Activated CD4-positive, alpha-beta T cell treated with anti-CD3 and anti-CD28 coated beads, Interleukin-10, Interleukin-2, amounts not matched to agents 100 ng/mL and 50 ng/mL, durations not matched to agents 16 hours and 8 hours (primary cell): ENCODE measurements at regions not wholly inside any gene's neighbourhood (a gene's known extent, or its start where the extent isn't known, plus 50 kb on each side); places are given as distances from the start of the nearest gene placed in this dataset.
"Not testable (repeated sequence)": the region's sequence is repeated elsewhere in the genome, so short reads cannot be mapped to it uniquely, and the experiment has no call there.

Source experiments
- DNase-seq: peaks from one replicate; pipeline ENCODE4 v3.0.0-alpha.2; 2020

DNA sequence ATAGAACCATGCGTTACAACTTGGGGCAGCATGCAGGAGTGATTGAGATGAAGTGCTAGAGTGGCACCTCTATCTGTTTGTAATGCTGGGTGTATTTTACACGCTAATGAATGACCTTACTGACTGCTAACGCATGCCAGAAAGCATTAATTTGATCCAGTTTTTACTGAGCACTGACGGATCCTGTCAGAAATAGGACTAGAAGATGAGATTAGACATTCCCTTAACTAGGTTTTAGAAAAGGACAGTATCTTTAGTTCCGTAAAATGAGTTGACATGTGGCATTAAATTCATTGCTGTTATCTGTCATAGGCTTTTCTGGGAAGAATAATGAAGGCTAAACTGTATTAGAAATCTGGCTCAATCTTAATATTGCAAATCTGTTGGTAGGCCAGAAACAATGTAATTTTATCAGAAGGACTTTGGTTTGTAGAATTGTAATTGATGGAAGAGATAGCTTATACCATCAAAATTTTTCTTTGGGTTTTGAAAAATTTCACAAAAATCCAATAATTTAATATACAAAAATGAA, 140.4 kb upstream of the WDFY3 start:
- no peak for DNase-seq

DNA sequence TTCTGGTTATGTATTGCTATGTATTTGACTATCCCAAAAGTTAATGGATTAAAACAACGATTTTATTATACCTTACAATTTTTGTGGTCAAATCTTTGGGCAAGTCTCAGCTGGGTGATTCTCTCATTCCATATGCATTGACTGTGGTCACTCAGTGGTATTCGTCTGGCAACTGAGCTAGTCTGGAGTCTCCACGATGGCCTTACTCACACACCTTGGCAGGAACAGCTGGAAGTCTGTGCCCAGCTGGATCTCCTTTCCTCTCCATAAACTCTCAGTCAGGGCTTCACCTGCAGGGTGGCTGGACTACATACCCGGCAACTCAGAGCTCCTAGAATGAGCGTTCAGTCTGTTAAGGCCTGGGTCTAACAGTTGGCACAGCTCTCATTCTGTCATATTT, 141.1 kb upstream of the WDFY3 start:
- DNase-seq: no peak

DNA sequence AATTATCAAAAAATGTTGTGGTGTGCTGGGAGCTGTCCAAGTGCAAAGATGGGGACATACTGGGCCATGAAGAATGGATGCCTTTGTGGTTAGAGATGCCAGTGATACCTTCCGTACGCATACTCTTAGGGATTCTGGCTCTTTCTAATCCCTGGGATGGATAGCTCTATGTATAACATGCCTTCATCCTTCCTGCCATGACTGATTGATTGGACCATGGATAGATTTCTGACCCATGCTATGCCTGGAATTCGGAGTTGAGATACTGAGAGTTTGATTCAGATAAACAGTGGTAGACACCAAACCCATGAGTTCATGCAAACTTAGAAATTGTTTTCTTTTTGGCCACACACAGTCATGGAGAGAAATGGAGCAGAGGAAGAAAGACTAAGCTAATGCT, 147.2 kb upstream of the WDFY3 start:
- DNase-seq: no peak

DNA sequence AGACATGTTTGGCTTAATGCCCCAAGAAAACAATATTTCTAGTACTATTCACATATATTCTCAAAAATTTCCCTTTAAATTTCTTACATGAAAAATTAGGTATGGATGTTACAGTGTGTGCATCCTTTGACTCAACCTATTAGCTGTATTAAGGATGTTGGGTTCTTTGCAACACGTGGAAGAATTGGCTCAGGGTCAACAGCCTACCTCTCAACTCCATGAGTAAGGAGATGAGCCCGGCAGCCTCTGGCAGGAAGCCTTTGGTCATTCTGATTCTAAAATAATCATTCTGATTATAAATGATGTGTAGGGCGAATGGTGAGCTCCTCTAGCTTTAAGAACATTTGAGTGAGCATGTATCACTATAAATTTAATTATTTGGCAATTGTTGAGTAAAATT, 148.0 kb upstream of the WDFY3 start:
- DNase-seq: no peak

DNA sequence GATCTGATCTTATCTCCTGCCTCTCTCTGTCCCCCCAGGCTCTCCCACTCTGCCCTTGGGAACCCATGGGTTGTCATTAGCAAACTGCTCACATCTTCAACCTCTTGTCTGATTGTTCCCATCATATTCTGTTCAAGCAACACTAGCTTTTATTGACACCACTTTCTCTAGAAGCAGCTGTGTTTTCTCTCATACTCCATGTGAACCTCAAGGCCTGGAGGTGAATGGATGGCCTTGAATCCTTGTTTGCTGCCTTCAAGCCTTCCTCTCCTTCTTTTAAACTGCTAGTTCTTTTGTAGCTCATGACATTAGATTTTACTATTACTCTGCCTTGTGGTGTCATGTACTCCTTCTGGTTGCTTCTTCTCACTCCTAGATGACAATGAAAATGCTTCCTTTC, 149.5 kb upstream of the WDFY3 start:
- DNase-seq: no peak

DNA sequence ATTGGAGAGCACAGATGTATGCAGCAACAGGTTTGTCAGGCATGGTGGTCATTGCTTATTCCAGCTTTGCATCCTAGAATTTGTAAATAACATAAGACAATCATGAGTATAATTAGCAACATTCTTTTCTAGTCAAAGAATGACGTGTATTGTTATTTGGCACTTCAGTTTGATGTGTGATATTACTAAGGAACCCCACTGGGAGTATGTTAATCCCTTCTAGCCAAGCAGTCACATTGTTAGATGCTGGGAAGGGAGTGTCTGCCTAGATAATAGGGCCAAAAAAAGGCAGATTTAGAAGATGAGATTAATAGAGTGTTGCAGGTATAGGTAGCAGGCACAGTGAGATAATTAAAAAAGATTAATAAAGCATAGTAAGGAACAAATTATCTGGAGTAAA, 159.2 kb upstream of the WDFY3 start:
- DNase-seq: no peak

DNA sequence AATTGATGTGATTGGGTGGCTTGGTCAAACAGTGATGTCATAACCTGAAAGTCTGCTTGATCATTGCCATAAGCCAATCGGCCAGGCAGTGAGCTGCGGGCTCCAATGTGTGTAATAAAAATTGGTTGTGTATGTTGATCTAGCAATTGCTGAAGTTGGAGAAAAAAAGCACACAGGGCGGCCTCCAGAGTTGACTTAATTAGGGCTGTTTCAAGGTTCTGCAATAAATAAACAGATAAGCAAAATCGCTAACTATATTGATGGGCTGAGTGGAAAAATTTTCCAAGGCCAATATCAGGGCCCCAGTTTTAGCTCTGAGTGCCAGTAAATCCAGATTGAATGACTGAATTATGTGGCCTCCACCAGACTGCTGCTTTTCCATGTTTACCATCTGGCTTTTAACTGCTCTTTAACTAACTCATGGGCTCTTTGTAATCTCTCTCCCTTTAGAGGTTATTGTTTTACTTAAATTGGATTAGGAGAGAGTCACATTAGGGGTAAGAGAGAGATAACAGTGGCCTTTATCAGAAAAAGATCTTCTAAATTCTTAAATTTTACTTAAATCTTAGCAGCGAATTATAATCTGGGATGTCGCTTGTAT, 160.6 kb upstream of the WDFY3 start:
- DNase-seq: no peak

DNA sequence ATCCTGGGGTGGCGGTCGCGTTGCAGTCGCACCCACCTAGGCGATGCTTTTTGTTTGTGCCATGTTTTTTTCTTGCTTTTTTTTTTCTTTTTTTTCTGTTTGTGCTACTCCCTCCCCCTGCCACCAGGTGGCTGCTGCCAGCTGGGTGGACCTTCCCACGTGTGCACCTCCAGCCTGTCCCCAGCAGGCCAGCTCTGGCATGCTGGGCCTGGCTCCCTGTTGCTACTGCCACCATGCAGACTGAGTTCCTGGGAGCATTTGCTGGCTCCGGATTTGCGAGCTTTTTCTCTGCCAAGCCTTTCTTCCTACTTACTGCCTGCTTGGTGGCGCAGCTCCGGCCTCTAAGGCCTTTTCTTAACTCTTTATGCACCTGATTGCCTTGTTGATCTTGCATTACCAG, 161.2 kb upstream of the WDFY3 start:
- peak; percentile 10 for DNase-seq

DNA sequence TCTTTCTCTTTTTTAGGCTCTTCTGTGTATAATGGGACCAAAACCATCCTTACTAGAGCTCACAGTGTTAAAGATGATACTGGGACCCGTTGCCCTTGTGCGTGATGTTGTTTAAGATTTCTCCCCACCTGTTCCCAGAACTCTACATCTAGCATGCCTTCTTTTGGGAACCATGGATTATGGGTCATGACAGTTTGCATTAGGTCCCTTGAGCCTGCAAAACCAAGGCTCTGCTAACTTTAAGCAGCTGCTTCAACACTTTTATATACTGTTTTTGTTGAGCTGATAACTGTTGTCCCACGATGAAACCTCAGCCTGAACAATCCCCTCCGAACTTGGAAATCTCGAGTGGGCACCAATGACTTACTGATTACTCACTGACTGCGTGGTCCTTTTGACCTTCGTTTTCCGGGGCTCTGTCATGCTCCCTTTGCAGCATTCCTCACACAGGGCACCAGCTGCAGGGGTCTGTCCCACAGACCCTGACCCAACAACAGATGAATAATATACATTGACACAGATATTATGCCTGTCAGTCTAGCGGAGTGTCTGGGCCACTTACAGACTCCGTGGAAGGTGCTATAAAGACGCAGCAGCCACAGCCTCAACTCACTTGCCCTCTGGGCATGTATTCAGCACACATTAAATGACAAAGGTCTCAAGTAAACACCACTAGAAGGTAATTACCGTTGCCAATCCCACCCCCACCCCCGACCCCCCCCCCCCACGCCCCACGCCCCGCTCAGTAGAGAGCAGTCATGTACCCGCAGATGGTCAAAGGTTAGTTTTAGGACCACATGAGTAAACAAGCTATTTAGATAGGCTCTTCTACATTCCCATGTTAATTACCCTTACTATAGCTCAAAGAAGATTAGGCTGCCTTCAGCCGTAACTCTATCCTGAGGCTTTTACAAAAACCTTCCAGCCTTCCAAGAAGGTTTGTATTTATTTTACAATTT, 162.0 kb upstream of the WDFY3 start:
- DNase-seq: no peak

DNA sequence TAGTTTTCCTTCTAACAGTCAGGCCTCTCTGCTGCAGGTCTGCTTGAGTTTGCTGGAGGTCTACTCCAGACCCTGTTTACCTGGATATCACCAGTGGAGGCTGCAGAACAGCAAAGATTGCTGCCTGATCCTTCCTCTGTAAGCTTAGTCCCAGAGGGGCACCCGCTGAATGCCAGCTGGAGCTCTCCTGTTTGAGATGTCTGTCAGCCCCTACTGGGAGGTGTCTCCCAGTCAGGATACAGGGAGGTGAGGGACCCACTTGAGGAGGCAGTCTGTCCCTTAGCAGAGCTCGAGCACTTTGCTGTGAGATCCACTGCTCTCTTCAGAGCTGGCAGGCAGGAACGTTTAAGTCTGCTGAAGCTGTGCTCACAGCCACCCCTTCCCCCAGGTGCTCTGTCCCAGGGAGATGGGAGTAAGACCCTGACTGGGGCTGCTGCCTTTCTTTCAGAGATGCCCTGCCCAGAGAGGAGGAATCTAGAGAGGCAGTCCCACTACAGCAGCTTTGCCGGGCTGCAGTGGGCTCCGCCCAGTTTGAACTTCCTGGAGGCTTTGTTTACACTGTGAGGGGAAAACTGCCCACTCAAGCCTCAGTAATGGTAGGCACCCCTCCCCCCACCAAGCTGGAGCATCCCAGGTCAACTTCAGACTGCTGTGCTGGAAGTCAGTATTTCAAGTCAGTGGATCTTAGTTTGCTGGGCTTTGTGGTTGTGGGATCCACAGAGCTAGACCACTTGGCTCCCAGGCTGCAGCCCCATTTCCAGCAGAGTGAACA, 163.1 kb upstream of the WDFY3 start:
- DNase-seq: not testable (repeated sequence)

DNA sequence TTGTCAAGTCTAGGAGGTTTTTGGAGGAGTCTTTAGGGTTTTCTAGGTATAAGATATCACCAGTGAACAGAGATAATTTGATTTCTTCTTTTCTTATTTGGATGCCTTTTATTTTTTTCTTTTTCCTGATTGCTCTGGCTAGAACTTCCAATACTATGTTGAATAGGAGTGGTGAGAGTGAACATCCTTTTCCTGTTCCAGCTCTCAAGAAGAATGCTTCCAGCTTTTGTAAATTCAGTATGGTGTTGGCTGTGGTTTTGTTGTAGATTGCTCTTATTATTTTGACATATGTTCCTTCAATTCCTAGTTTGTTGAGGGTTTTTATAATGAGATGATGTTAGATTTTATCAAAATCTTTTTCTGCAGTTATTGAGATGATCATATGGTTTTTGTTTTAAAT, 165.6 kb upstream of the WDFY3 start:
- no peak for DNase-seq

DNA sequence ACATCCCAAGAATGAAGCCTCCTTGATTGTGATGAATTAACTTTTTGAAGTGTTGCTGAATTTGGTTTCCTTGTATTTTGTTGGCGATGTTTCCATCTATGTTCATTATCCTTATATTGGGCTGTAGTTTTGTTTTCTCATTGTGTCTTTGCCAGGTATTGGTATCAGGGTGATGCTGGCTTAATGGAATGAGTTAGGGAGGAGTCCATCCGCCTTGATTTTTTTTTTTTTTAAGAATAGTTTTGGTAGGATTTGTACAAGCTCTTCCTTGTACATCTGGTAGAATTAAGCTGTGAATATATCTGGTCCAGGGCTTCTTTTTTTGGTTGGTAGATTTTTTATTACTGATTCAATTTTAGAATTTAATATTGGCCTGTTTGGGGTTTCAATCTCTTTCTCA, 166.1 kb upstream of the WDFY3 start:
- no peak for DNase-seq

DNA sequence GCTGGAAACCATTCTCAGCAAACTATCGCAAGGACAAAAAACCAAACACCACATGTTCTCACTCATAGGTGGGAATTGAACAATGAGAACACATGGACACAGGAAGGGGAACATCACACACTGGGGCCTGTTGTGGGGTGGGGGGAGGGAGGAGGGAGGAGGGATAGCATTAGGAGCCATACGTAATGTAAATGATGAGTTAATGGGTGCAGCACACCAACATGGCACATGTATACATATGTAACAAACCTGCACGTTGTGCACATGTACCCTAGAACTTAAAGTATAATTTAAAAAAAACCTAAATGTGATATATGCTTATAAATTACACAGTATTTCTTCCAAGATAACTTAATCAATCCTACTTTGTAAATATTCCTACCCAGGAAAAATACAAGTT, 173.3 kb upstream of the WDFY3 start:
- DNase-seq: not testable (repeated sequence)

DNA sequence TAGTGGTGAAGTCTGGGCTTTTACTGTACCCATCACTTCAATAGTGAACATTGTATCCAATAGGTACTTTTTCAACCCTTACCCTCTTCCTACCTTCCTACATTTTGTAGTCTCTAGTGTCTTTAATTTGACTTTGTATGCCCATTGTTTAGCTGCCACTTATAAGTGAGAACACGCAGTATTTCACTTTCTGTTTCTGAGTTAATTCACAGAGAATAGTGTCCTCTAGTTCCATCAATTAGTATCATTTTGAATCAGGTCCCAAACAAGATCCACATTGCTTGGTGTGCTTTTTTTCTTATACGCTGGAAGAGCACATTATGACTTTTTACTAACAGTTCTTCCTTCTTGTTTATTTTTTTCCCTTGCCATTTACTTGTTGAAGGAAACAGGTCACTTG, 176.0 kb upstream of the WDFY3 start:
- DNase-seq: no peak

DNA sequence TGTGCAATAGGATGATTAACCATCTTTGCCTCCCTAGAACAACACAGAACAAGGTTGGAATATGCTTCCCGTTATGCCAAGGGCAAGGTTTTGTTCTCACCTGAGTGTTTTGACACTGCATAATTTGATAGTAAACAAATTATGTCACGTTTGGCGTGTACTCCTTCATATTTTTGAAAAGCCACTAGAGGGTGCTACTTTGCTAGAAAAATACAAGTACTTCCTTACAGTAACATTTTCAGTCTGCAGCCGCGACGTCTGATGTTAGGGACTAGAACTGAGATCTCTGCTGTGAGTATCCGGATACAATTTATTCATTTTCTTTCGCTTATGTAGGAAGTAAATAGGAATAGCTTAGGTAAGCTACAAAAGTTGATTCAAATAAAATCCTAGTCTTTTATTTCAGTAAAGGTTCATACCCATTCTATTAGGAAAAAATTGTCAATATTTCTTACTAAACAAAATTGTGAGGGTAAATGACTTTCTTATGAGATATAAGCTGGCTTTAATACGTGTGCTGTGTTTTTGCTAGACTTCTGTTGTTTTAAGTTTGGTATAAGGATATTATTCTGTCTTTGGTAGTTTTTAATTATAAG, 181.1 kb upstream of the WDFY3 start:
- DNase-seq: peak; percentile 54

DNA sequence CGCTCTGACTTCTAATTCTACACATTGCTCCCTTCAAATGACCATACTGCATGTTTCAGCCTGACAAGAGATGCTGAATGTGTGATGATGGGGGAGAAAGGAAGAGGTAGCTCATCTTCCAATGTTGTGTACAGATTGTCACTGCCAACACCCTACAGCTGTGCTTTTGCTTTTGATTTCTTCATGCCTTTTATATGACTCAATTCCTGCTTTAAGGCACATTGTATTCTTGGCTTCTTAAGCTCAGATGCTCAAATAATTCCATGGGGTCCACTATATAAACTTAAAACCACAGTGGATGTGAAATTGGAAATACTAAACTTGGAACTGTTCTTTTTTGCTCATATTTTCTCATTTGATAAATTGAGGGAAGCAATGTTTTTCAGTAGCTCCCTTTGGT, 183.2 kb upstream of the WDFY3 start:
- no peak for DNase-seq

DNA sequence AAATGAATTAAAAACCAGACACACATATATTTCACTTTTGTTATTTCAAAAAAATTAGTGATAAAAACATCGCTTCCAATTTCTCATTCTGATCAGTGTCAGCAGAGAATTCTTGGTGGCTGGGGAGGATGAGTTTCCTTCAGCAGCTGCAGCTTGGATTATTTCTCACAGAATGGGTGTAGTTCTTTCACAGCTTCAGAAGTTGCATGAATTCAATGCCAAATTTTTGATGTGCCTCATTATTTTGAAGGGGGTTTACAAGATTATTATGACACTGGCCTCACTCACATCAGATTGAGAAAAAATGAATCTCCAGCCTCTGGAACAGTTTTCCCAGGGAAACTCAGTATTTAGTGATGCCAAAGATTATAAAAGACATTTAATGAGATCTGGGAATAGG, 184.9 kb upstream of the WDFY3 start:
- DNase-seq: no peak

DNA sequence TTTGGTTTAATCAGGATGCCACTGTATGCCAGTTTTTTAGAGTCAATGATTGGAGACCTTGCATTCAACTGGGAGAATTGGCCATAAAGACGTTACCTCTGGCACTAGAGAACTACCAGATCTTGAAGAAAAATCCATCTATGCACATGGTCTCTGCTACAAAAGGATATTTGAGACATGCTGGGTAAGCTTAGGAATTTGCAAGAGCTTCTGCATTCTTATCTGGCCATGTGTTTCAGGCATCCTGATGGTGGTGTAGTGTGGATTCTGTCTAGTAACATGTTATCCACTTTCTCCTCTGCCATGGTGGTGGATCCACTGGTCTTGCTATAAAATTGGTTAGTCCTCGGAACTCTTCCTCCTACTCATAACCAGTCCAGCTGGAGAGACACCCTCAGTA, 185.3 kb upstream of the WDFY3 start:
- DNase-seq: no peak

DNA sequence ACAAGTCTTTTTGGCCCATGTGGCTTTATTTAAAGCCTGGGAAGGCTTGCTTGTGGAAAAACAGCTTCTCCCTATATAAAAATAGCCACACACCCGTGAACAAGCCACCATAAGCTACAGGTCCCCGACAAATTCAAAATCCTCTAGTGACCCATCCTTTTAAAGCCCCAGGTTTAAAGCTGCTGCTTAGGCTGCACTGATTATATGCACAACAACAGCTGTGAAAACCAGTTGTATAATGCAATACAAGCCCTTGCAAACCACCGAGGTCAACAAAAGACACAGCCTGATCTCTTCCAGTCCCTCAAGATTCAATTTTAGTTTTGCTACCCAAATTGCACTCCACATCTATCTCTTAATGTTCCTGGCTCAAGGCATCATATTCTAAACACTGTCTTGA, 186.0 kb upstream of the WDFY3 start:
- DNase-seq: no peak

DNA sequence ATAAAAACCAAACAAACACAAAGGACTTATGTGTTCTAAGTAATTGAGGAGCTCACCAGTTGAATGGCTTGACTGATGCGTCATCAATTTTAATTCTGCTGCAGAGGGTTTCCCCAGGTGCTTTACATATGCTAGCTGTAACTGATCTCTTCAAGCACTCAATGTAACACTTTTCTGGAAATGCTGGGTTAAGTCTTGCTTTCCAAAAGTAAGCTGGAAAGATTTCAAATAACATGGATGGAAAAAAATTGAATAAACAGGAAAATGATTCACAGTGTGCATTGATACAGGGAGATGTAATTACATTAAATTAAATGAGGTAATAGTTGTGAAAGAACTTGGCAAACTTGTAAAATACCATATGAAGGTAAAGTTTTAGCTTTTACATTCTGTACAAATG, 186.7 kb upstream of the WDFY3 start:
- no peak for DNase-seq

DNA sequence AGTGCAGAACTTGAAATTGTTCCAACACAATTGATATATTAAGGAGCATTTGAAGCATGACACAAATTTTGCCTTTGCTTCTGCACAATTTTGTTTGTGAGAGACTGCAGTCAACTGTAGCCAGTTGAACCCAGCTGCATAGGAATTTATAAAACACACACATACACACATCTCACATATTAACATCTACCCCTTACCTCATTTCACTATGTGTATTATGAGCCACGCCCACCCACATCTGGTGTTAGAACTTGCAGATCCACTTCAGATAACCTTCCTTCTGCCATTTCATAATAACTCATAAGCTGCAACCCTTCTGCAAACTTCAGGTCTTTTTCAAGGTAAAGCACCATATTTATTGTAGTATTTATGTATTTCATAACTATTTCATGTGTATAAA, 188.1 kb upstream of the WDFY3 start:
- no peak for DNase-seq

DNA sequence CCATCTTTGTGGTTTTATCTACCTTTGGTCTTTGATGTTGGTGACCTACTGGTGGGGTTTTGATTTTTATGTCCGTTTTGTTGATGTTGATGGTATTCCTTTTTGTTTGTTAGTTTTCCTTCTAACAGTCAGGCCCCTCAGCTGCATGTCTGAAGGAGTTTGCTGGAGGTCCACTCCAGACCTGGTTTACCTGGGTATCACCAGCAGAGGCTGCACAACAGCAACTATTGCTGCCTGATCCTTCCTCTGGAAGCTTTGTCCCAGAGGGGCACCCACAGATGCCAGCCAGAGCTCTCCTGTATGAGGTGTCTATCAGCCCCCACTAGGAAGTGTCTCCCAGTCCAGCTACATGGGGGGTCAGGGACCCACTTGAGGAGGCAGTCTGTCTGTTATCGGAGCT, 199.3 kb upstream of the WDFY3 start:
- no peak for DNase-seq

DNA sequence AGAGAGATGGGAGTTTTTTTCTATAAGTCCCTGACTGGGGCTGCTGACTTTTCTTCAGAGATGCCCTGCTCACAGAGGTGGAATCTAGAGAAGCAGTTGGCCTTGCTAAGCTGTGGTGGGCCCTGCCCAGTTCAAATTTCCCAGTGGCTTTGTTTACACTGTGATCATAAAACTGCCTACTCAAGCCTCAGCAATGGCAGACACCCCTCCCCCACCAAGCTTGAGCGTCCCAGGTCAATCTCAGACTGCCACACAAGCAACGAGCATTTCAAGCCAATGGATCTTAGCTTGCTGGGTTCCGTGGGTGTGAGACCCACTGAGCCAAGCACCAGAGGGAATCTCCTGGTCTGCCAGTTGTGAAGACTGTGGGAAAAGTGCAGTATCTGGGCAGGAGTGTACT, 199.8 kb upstream of the WDFY3 start:
- DNase-seq: no peak
